PC-3 (cell line): ENCODE measurements at regions not wholly inside any gene's neighbourhood (a gene's known extent, or its start where the extent isn't known, plus 50 kb on each side); places are given as distances from the start of the nearest gene placed in this dataset.

ENCODE experiments used
- ATAC-seq: fragments of 200-7000 bp; cut with Tn5 transposase; 2 replicates; pipeline ENCODE4 v1.9.1; 2020; ENCODE audit warnings: mild to moderate bottlenecking, moderate library complexity
- BruUV-seq: library from RNA; stranded (reverse); fragments of 400-500 nt; replicated peaks from 2 replicates; lab custom pipeline; 2021; lab: Mats Ljungman, UMichigan
- CTCF ChIA-PET: fragments of 300-600 bp; sonication (Branson Sonifier 250); formaldehyde crosslinking; loops from one replicate; lab custom pipeline; 2022; ENCODE audit warnings: antibody characterized with exemption; lab: Charles Lee
- POLR2A ChIA-PET: fragments of 300-600 bp; sonication (Branson Sonifier 250); formaldehyde crosslinking; loops from one replicate; lab custom pipeline; 2022; ENCODE audit warnings: antibody characterized with exemption; ENCODE audit not compliant: unreplicated experiment; lab: Charles Lee
- DNase-seq: peaks from one replicate; pipeline ENCODE4 v3.0.0-alpha.2; 2015
- H2AFZ ChIP-seq: fragments of 300-600 bp; sonication (generic); 2 replicates; pipeline ENCODE4 v1.6.0; 2016; ENCODE audit warnings: antibody characterized with exemption, low read length
- H3F3A ChIP-seq: fragments of 300-600 bp; sonication (generic); one replicate; pipeline ENCODE4 v1.6.0; 2017; ENCODE audit warnings: antibody characterized with exemption, low read length, control low read depth, mild to moderate bottlenecking; ENCODE audit not compliant: unreplicated experiment
- H3K27ac ChIP-seq: fragments of 300-600 bp; sonication (generic); 2 replicates; pipeline ENCODE4 v1.5.1; 2016; ENCODE audit warnings: mild to moderate bottlenecking, low read length
- H3K27me3 ChIP-seq: fragments of 300-600 bp; sonication (generic); 2 replicates; pipeline ENCODE4 v1.6.1; 2016; ENCODE audit warnings: low read length, mixed read lengths
- H3K36me3 ChIP-seq: fragments of 300-600 bp; sonication (generic); 2 replicates; pipeline ENCODE4 v1.6.1; 2016; ENCODE audit warnings: low read depth, mixed run types, low read length, mixed read lengths
- H3K4me1 ChIP-seq: fragments of 300-600 bp; sonication (generic); 2 replicates; pipeline ENCODE4 v1.5.1; 2016; ENCODE audit warnings: low read length; ENCODE audit not compliant: insufficient read depth
- H3K4me2 ChIP-seq: fragments of 300-600 bp; sonication (generic); 2 replicates; pipeline ENCODE4 v1.6.0; 2016; ENCODE audit warnings: low read length
- H3K4me3 ChIP-seq: fragments of 300-600 bp; sonication (generic); 2 replicates; pipeline ENCODE4 v1.5.1; 2016; ENCODE audit warnings: mild to moderate bottlenecking, low read length, mixed read lengths
- H3K79me2 ChIP-seq: fragments of 300-600 bp; sonication (generic); 2 replicates; pipeline ENCODE4 v1.6.1; 2017; ENCODE audit warnings: low read length, mixed read lengths
- H3K9ac ChIP-seq: fragments of 300-600 bp; sonication (generic); 2 replicates; pipeline ENCODE4 v1.6.0; 2016; ENCODE audit warnings: mild to moderate bottlenecking, low read length
- H3K9me2 ChIP-seq: fragments of 300-600 bp; sonication (generic); replicated peaks from 2 replicates; pipeline ENCODE4 v1.6.1; 2016; ENCODE audit warnings: mixed run types, low read length, mixed read lengths
- H3K9me3 ChIP-seq: fragments of 300-600 bp; sonication (generic); 2 replicates; pipeline ENCODE4 v1.6.1; 2016; ENCODE audit warnings: low read length, mixed read lengths
- H4K20me1 ChIP-seq: fragments of 300-600 bp; sonication (generic); 2 replicates; pipeline ENCODE4 v1.6.1; 2016; ENCODE audit warnings: low read length, mixed read lengths
- EZH2 ChIP-seq: fragments of 300-600 bp; sonication (generic); IDR thresholded peaks from one replicate; pipeline ENCODE4 v1.6.1; 2017; ENCODE audit warnings: antibody characterized with exemption, mild to moderate bottlenecking, low read length; ENCODE audit not compliant: unreplicated experiment
- EZH2phosphoT487 ChIP-seq: fragments of 300-600 bp; sonication (generic); IDR thresholded peaks from 2 replicates; pipeline ENCODE4 v1.6.1; 2018; ENCODE audit warnings: mild to moderate bottlenecking, antibody characterized with exemption, low read length, borderline replicate concordance
- intact Hi-C: fragments of 100-400 bp; cut with micrococcal nuclease; formaldehyde crosslinking; loops from 2 replicates; pipeline ENCODE4 v1.9.0; 2023
- TF ChIP-seq, protein P1 (sequence below): fragments of 300-600 bp; sonication (generic); conservative IDR thresholded peaks from 2 replicates; pipeline ENCODE4 v1.5.1; 2017; ENCODE audit warnings: antibody characterized with exemption, low read depth, mild to moderate bottlenecking, low read length

DNA sequence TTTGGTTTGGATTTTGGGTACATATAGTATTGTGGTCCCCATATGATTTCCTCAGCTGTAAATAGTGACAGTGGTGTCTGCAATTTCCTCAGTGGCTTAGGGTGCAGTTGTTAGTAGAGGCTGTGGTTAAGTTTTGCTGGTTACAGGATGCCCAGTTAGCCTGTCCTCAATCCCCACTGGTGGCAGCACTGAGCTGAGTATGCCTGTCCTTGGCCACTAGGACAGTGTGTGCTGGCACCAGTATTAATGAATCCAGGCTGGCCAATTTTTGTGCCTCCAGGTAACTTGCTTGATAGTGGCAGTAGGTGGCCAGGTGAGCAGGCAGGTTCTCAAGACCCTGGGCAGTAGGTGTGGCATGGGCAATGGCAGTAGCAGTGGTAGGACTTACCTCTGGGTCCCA, 973.1 kb downstream of the TMEM182 start:
- Histone ChIP-seq H3K9me2 (no peaks in the 10 kb centered on the region), H3K27me3 (0 out of 2 replicates have a peak, but pooled peaks cover 8% of the 10 kb centered on the region), H3K4me3 (no peak overlapping the region), H4K20me1 (no peaks in the 10 kb centered on the region), H3K9me3 (0 out of 2 replicates have a peak, but pooled peaks cover 5% of the 10 kb centered on the region), H3K79me2 (no peaks in the 10 kb centered on the region), H2AFZ (no peak overlapping the region), H3K9ac (no peak overlapping the region), H3K27ac (no peak overlapping the region), H3F3A (no peaks in the 10 kb centered on the region), H3K4me2 (no peak overlapping the region), H3K36me3 (no peaks in the 10 kb centered on the region), H3K4me1 (no peaks in the 10 kb centered on the region)
- DNase-seq: no peak
- BruUV-seq: no TSS peak
- ATAC-seq: no peak
- CTCF ChIA-PET: no interaction called here
- TF ChIP-seq EZH2 (no peak), EZH2phosphoT487 (no peak)
- TF ChIP-seq, protein P1, sequence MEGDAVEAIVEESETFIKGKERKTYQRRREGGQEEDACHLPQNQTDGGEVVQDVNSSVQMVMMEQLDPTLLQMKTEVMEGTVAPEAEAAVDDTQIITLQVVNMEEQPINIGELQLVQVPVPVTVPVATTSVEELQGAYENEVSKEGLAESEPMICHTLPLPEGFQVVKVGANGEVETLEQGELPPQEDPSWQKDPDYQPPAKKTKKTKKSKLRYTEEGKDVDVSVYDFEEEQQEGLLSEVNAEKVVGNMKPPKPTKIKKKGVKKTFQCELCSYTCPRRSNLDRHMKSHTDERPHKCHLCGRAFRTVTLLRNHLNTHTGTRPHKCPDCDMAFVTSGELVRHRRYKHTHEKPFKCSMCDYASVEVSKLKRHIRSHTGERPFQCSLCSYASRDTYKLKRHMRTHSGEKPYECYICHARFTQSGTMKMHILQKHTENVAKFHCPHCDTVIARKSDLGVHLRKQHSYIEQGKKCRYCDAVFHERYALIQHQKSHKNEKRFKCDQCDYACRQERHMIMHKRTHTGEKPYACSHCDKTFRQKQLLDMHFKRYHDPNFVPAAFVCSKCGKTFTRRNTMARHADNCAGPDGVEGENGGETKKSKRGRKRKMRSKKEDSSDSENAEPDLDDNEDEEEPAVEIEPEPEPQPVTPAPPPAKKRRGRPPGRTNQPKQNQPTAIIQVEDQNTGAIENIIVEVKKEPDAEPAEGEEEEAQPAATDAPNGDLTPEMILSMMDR: no peak
- POLR2A ChIA-PET: no interaction called here
- intact Hi-C loops: no loop called here

DNA sequence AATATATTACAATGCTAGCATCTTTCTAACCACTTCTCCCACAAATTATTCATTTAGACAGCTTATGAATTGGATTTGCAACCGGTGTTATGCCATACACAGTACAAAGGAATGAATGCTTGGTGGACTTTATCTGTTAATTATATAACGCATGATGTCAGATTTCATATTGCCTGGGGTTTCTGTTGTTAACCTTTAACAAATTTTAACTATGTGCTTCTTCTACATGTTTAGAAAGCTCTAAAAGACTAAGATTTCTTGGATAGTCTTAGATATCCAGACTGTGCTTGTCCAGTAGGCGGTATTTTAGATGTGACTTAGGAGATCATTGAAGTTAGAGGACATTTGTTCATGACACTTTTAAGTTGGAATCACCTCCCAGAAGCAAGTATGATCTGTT, 976.3 kb downstream of the TMEM182 start:
- no peaks in the 10 kb centered on the region for H3K9me2 ChIP-seq
- no peaks in the 10 kb centered on the region for H3K4me1 ChIP-seq
- H3K27ac ChIP-seq: no peak overlapping the region
- BruUV-seq: no TSS peak
- TF ChIP-seq, protein P1: no peak
- no peak for TF ChIP-seq EZH2
- TF ChIP-seq EZH2phosphoT487: no peak
- no peaks in the 10 kb centered on the region for H3K36me3 ChIP-seq
- DNase-seq (no peak), ATAC-seq (no peak)
- H3K27me3 ChIP-seq: 0 out of 2 replicates have a peak, but pooled peaks cover 8% of the 10 kb centered on the region
- CTCF ChIA-PET: no interaction called here
- no peak overlapping the region for H3K4me2 ChIP-seq
- intact Hi-C loops: no loop called here
- H3K4me3 ChIP-seq: no peak overlapping the region
- H4K20me1 ChIP-seq: no peaks in the 10 kb centered on the region
- no peaks in the 10 kb centered on the region for H3F3A ChIP-seq
- 0 out of 2 replicates have a peak, but pooled peaks cover 5% of the 10 kb centered on the region for H3K9me3 ChIP-seq
- no peak overlapping the region for H2AFZ ChIP-seq
- POLR2A ChIA-PET: no interaction called here
- no peaks in the 10 kb centered on the region for H3K79me2 ChIP-seq
- H3K9ac ChIP-seq: no peak overlapping the region

DNA sequence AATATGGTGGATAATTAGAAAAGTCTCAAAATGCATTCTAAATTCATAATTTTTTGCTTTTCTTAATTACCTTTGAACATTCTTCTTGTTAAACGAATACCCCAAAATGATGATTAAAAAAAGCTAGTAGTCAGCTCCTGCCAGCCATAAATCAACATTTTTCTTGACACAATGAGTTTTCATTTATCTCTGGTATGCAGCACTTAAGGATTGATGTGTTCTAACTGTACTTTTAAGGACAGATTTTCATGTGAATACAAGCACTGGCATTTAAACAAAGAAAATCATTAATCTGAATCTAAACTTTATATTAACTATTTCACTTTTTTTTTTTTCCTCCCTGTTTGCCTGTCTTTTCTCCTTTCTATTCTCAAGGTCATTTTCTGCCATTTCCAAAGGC, 976.8 kb downstream of the TMEM182 start:
- TF ChIP-seq EZH2 (no peak), EZH2phosphoT487 (no peak)
- TF ChIP-seq, protein P1: no peak
- Histone ChIP-seq H3K79me2 (no peaks in the 10 kb centered on the region), H3K4me2 (no peak overlapping the region), H2AFZ (no peak overlapping the region), H3K27me3 (0 out of 2 replicates have a peak, but pooled peaks cover 8% of the 10 kb centered on the region), H3K9me2 (no peaks in the 10 kb centered on the region), H3K4me1 (no peaks in the 10 kb centered on the region), H3K4me3 (no peak overlapping the region), H4K20me1 (no peaks in the 10 kb centered on the region), H3F3A (no peaks in the 10 kb centered on the region), H3K36me3 (no peaks in the 10 kb centered on the region), H3K9me3 (0 out of 2 replicates have a peak, but pooled peaks cover 5% of the 10 kb centered on the region), H3K27ac (no peak overlapping the region), H3K9ac (no peak overlapping the region)
- BruUV-seq: no TSS peak
- CTCF ChIA-PET: no interaction called here
- intact Hi-C loops: no loop called here
- POLR2A ChIA-PET: no interaction called here
- ATAC-seq: no peak
- no peak for DNase-seq
